ENCODE measurements at regions not wholly inside any gene's neighbourhood (a gene's known extent, or its start where the extent isn't known, plus 50 kb on each side); places are given as distances from the start of the nearest gene placed in this dataset.

GRCh38 chr4:56255820-56256219 lies 131.5 kb downstream of the AASDH start:
- Histone ChIP-seq H3K27ac (no peak overlapping the region), H3K4me1 (ENCODE audit: low read depth, poor library complexity, severe bottlenecking) (no peaks in the 10 kb centered on the region), H3K36me3 (ENCODE audit: insufficient read depth) (no peaks in the 10 kb centered on the region), H4K20me1 (ENCODE audit: insufficient read depth) (no peaks in the 10 kb centered on the region), H3K4me3 (IDR thresholded peaks at IDR 0.05; ENCODE audit: insufficient read depth, low read depth, low read length) (no peak overlapping the region), H3K79me2 (ENCODE audit: insufficient read depth, low read depth) (no peaks in the 10 kb centered on the region), H3K4me2 (no peak overlapping the region), H2AFZ (ENCODE audit: low read depth) (no peak overlapping the region), H3K27me3 (ENCODE audit: insufficient read depth, low read depth) (no peaks in the 10 kb centered on the region), H3K9ac (no peak overlapping the region)
- no peak for TF ChIP-seq CTCF (conservative IDR thresholded peaks at IDR 0.05; ENCODE audit: low read depth, low read length)

DNA sequence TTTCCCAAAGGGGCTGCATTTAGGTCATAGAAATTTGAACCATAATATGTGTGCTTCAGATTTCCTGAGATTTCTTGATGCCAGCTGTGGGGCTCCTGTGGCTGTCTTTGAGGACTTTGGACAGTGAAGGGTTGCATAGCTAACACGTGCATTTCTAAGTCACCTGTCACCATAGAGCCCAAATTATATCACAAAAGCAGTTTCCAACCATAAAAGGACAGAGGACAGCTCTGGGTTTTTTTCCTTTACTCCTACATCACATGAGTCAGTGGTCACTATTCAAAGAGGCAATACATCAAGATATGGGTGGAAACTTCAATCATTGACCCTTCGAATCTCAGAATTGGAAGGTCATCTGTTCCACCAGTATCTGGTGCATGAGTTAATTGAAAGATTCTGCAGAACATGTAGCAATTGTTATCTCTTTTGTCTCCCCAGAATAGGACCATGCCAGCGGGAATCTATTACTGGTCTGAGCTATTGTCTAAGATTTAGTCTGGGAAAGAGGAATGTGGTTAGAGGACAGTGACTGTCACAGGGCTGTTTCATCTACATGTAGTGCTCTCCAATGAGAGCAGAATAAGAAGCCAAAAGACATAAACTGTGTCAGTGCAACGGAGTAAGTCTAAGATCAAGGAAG lies 133.5 kb downstream of the AASDH start:
- no peak for TF ChIP-seq CTCF (conservative IDR thresholded peaks at IDR 0.05; ENCODE audit: low read depth, low read length)
- Histone ChIP-seq H3K4me3 (IDR thresholded peaks at IDR 0.05; ENCODE audit: insufficient read depth, low read depth, low read length) (no peak overlapping the region), H3K9ac (no peak overlapping the region), H3K27ac (no peak overlapping the region), H2AFZ (ENCODE audit: low read depth) (no peak overlapping the region), H3K4me1 (ENCODE audit: low read depth, poor library complexity, severe bottlenecking) (no peaks in the 10 kb centered on the region), H3K4me2 (no peak overlapping the region), H3K27me3 (ENCODE audit: insufficient read depth, low read depth) (no peaks in the 10 kb centered on the region), H4K20me1 (ENCODE audit: insufficient read depth) (no peaks in the 10 kb centered on the region), H3K36me3 (ENCODE audit: insufficient read depth) (no peaks in the 10 kb centered on the region), H3K79me2 (ENCODE audit: insufficient read depth, low read depth) (no peaks in the 10 kb centered on the region)

DNA sequence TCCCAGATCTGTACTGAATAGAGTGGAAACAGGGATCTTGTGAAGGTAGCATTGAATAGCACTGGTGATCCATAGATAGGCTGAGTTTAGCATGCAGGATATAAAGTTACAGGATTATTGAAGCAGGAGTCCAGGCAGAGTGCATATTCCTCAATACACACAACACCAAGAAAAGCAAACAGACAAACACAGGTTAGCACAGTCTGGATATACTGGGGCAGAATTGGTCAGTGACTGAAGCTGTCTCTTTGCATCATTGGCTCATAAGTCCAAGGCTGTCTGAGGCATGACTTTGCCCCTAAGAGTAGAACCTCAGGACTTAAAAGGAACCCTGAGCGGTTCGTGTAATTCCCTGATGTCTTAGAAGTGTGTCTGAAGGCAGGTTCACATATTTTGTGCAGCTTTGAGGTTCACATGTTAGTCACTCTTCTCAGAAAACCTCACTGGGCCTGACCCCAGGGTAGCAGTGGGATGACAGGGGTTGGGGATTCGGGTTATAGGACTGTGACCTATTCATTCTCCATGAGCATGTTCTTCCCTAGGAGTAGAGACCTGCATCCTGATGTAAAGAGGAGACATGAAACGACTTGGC lies 134.6 kb downstream of the AASDH start:
- no peak overlapping the region for H3K4me2 ChIP-seq
- H3K4me1 ChIP-seq (ENCODE audit: low read depth, poor library complexity, severe bottlenecking): no peaks in the 10 kb centered on the region
- H3K4me3 ChIP-seq (IDR thresholded peaks at IDR 0.05; ENCODE audit: insufficient read depth, low read depth, low read length): no peak overlapping the region
- TF ChIP-seq CTCF (conservative IDR thresholded peaks at IDR 0.05; ENCODE audit: low read depth, low read length): no peak
- H3K27me3 ChIP-seq (ENCODE audit: insufficient read depth, low read depth): no peaks in the 10 kb centered on the region
- no peaks in the 10 kb centered on the region for H4K20me1 ChIP-seq (ENCODE audit: insufficient read depth)
- H3K27ac ChIP-seq: no peak overlapping the region
- H3K79me2 ChIP-seq (ENCODE audit: insufficient read depth, low read depth): no peaks in the 10 kb centered on the region
- H3K36me3 ChIP-seq (ENCODE audit: insufficient read depth): no peaks in the 10 kb centered on the region
- H2AFZ ChIP-seq (ENCODE audit: low read depth): no peak overlapping the region
- no peak overlapping the region for H3K9ac ChIP-seq

DNA sequence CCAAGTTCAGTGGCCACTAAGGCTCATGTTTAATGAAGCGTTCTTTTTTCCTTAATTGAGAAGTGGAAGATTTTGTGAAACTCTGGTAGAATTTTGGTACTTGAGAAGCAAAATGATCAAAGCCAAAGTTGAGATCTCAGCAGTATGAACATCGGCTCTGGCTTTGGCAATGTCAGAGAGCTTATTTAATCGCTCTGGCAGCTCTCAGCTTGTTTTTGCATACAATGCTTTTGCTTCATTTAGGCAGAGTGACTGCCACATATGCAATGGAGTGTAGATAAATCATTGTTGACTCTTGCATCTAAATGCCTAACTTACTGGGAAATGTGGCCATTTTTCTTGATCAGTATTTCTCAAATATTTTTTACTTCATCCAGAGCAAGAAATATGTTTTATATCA lies 135.7 kb downstream of the AASDH start:
- no peaks in the 10 kb centered on the region for H3K36me3 ChIP-seq (ENCODE audit: insufficient read depth)
- no peak overlapping the region for H3K4me3 ChIP-seq (IDR thresholded peaks at IDR 0.05; ENCODE audit: insufficient read depth, low read depth, low read length)
- no peak overlapping the region for H2AFZ ChIP-seq (ENCODE audit: low read depth)
- H3K27ac ChIP-seq: no peak overlapping the region
- H3K4me1 ChIP-seq (ENCODE audit: low read depth, poor library complexity, severe bottlenecking): no peaks in the 10 kb centered on the region
- H3K4me2 ChIP-seq: no peak overlapping the region
- H3K9ac ChIP-seq: no peak overlapping the region
- H3K79me2 ChIP-seq (ENCODE audit: insufficient read depth, low read depth): no peaks in the 10 kb centered on the region
- TF ChIP-seq CTCF (conservative IDR thresholded peaks at IDR 0.05; ENCODE audit: low read depth, low read length): no peak
- H3K27me3 ChIP-seq (ENCODE audit: insufficient read depth, low read depth): no peaks in the 10 kb centered on the region
- no peaks in the 10 kb centered on the region for H4K20me1 ChIP-seq (ENCODE audit: insufficient read depth)

All from KMS-11 (cell line).